HCT116 (cell line): ENCODE measurements at regions not wholly inside any gene's neighbourhood (a gene's known extent, or its start where the extent isn't known, plus 50 kb on each side); places are given as distances from the start of the nearest gene placed in this dataset.

Experiments used
- ATAC-seq: fragments of 200-7000 bp; cut with Tn5 transposase; 2 replicates; pipeline ENCODE4 v1.9.1; 2020; ENCODE audit warnings: mild to moderate bottlenecking, moderate library complexity
- BruUV-seq: library from RNA; stranded (reverse); fragments of 400-500 nt; replicated peaks from 2 replicates; lab custom pipeline; 2021; lab: Mats Ljungman, UMichigan
- CTCF ChIA-PET: fragments of 300-600 bp; sonication (Branson Sonifier 250); formaldehyde crosslinking; loops from one replicate; lab custom pipeline; 2021; ENCODE audit warnings: antibody characterized with exemption; lab: Charles Lee
- POLR2A ChIA-PET: fragments of 300-600, 350-600 bp; sonication (Branson Sonifier 250); formaldehyde crosslinking; loops from one replicate; lab custom pipeline; 2021; ENCODE audit warnings: antibody characterized with exemption; lab: Charles Lee
- RAD21 ChIA-PET, 2 experiments: fragments of 300-600 bp; sonication (Branson Sonifier 250); formaldehyde crosslinking; loops; one replicate each; lab custom pipeline; 2023; ENCODE audit warnings: low total read pairs in 2 of 2; ENCODE audit not compliant: uncharacterized antibody in 2 of 2, unreplicated experiment in 2 of 2, low non-redundant PET in 1 of 2; lab: Charles Lee
- DNase-seq: peaks from one replicate; pipeline ENCODE4 v3.0.0-alpha.2; 2010; ENCODE audit warnings: low read depth, low spot score
- H2AFZ ChIP-seq: fragments of 200-600 bp; shearing (Covaris generic), sonication (generic); 2 replicates; pipeline ENCODE4 v1.6.1; 2017; ENCODE audit warnings: low read depth, mixed run types, mixed read lengths, antibody characterized with exemption, low read length; ENCODE audit not compliant: poor library complexity, severe bottlenecking
- H3K27ac ChIP-seq: 2 replicates; pipeline ENCODE4 v1.5.1; 2012; ENCODE audit warnings: low read depth, low read length
- H3K27me3 ChIP-seq: fragments of 200-600 bp; sonication (generic); 2 replicates; pipeline ENCODE4 v1.6.1; 2016; ENCODE audit warnings: mixed run types, low read length, mixed read lengths; ENCODE audit not compliant: insufficient read depth
- H3K36me3 ChIP-seq, 2 experiments: fragments of 200-500 bp in 1 of 2; fragments of 200-600 bp in 1 of 2; sonication (Bioruptor generic) in 1 of 2; sonication (generic) in 1 of 2; 2 replicates each; pipeline versions ENCODE4 v1.5.1 to v1.6.1; 2014 to 2016; ENCODE audit warnings: low read length in 2 of 2, inconsistent platforms in 1 of 2, mixed read lengths in 1 of 2, mixed run types in 1 of 2; ENCODE audit not compliant: insufficient read depth in 2 of 2, control insufficient read depth in 1 of 2
- H3K4me1 ChIP-seq, 2 experiments: fragments of 200-600 bp in 1 of 2; sonication (generic) in 1 of 2; 2 replicates each; pipeline versions ENCODE4 v1.5.1 to v1.6.1; 2012 to 2017; ENCODE audit warnings: low read length in 2 of 2, inconsistent platforms in 1 of 2, mild to moderate bottlenecking in 1 of 2, mixed read lengths in 1 of 2, mixed run types in 1 of 2, moderate library complexity in 1 of 2; ENCODE audit not compliant: insufficient read depth in 2 of 2, control insufficient read depth in 1 of 2
- H3K4me2 ChIP-seq: fragments of 200-600 bp; sonication (generic); 2 replicates; pipeline ENCODE4 v1.6.1; 2017; ENCODE audit warnings: mixed run types, low read length, mixed read lengths
- H3K4me3 ChIP-seq, 2 experiments: fragments of 200-600 bp in 1 of 2; sonication (generic) in 1 of 2; replicated peaks in 1 of 2; 2 replicates each; pipeline ENCODE4 v1.5.1; 2011 to 2016; ENCODE audit warnings: low read length in 2 of 2, control low read depth in 1 of 2, low read depth in 1 of 2, mild to moderate bottlenecking in 1 of 2, mixed read lengths in 1 of 2, mixed run types in 1 of 2
- H3K79me2 ChIP-seq: fragments of 200-600 bp; sonication (generic); 2 replicates; pipeline ENCODE4 v1.6.1; 2017; ENCODE audit warnings: mild to moderate bottlenecking, mixed run types, low read length, moderate library complexity, mixed read lengths; ENCODE audit not compliant: insufficient read depth
- H3K9ac ChIP-seq: fragments of 200-600 bp; sonication (generic); 2 replicates; pipeline ENCODE4 v1.6.1; 2016; ENCODE audit warnings: low read length, mixed read lengths
- H3K9me2 ChIP-seq: fragments of 200-600 bp; sonication (generic), shearing (Covaris generic); 2 replicates; pipeline ENCODE4 v1.6.1; 2017; ENCODE audit warnings: mixed run types, mild to moderate bottlenecking, moderate library complexity; ENCODE audit not compliant: insufficient read depth
- H3K9me3 ChIP-seq, 2 experiments: fragments of 200-500 bp in 1 of 2; fragments of 200-600 bp in 1 of 2; sonication (Bioruptor generic) in 1 of 2; sonication (generic) in 1 of 2; 2 replicates each; pipeline ENCODE4 v1.6.1; 2014 to 2017; ENCODE audit warnings: low read length in 2 of 2, mixed read lengths in 2 of 2, inconsistent platforms in 1 of 2, low read depth in 1 of 2, mild to moderate bottlenecking in 1 of 2, mixed run types in 1 of 2, moderate library complexity in 1 of 2; ENCODE audit not compliant: control insufficient read depth in 1 of 2, insufficient read depth in 1 of 2
- H4K20me1 ChIP-seq: fragments of 200-600 bp; sonication (generic), shearing (Covaris generic); 2 replicates; pipeline ENCODE4 v1.6.1; 2017; ENCODE audit warnings: mixed run types, mild to moderate bottlenecking, moderate library complexity; ENCODE audit not compliant: insufficient read depth
- CBX3 ChIP-seq: IDR thresholded peaks from 2 replicates; pipeline ENCODE4 v1.6.1; 2012; ENCODE audit warnings: low read depth
- CEBPB ChIP-seq: IDR thresholded peaks from 2 replicates; pipeline ENCODE4 v1.6.1; 2012; ENCODE audit warnings: low read depth
- CTCF ChIP-seq, 3 experiments: fragments of 200-600 bp in 1 of 3; sonication (generic) in 1 of 3; IDR thresholded peaks in 2 of 3; conservative IDR thresholded peaks in 1 of 3; 2 replicates each; pipeline ENCODE4 v1.5.1; 2012 to 2017; ENCODE audit warnings: low read depth in 2 of 3, low read length in 2 of 3, antibody characterized with exemption in 1 of 3, borderline replicate concordance in 1 of 3, control low read depth in 1 of 3, mild to moderate bottlenecking in 1 of 3, mixed read lengths in 1 of 3, mixed run types in 1 of 3, moderate library complexity in 1 of 3; ENCODE audit not compliant: insufficient read depth in 1 of 3
- EGR1 ChIP-seq: IDR thresholded peaks from 2 replicates; pipeline ENCODE4 v1.6.1; 2012; ENCODE audit warnings: low read depth
- EZH2 ChIP-seq: fragments of 200-600 bp; sonication (generic); IDR thresholded peaks from 2 replicates; pipeline ENCODE4 v1.6.1; 2017; ENCODE audit warnings: antibody characterized with exemption, mixed run types
- EZH2phosphoT487 ChIP-seq: fragments of 200-600 bp; IDR thresholded peaks from 2 replicates; pipeline ENCODE4 v1.6.1; 2018; ENCODE audit warnings: antibody characterized with exemption, borderline replicate concordance
- JUND ChIP-seq: IDR thresholded peaks from 2 replicates; pipeline ENCODE4 v1.6.1; 2012
- POLR2A ChIP-seq: IDR thresholded peaks from 2 replicates; pipeline ENCODE4 v1.7.0; 2011; ENCODE audit warnings: borderline replicate concordance; ENCODE audit not compliant: insufficient read depth, insufficient read length; ENCODE audit errors: extremely low read depth
- POLR2AphosphoS5 ChIP-seq: IDR thresholded peaks from 2 replicates; pipeline ENCODE4 v1.6.1; 2011; ENCODE audit warnings: mild to moderate bottlenecking, low read depth, low read length, moderate library complexity
- RAD21 ChIP-seq: IDR thresholded peaks from 2 replicates; pipeline ENCODE4 v1.6.1; 2012; ENCODE audit warnings: low read depth, mild to moderate bottlenecking
- SIN3A ChIP-seq: IDR thresholded peaks from 2 replicates; pipeline ENCODE4 v1.6.1; 2012; ENCODE audit warnings: low read depth
- SP1 ChIP-seq: IDR thresholded peaks from 2 replicates; pipeline ENCODE4 v1.6.1; 2012; ENCODE audit warnings: low read depth
- TCF7L2 ChIP-seq: IDR thresholded peaks from 2 replicates; pipeline ENCODE4 v1.7.0; 2011; ENCODE audit warnings: borderline replicate concordance, inconsistent platforms; ENCODE audit not compliant: insufficient read depth, insufficient read length; ENCODE audit errors: extremely low read depth
- YY1 ChIP-seq: IDR thresholded peaks from 2 replicates; pipeline ENCODE4 v1.6.1; 2011; ENCODE audit warnings: low read length, low read depth, moderate library complexity, mild to moderate bottlenecking; ENCODE audit not compliant: insufficient replicate concordance; ENCODE audit errors: extremely low read depth
- ZNF274 ChIP-seq: fragments of 200-500 bp; sonication (Bioruptor generic); IDR thresholded peaks from 2 replicates; pipeline ENCODE4 v1.6.1; 2014; ENCODE audit warnings: mild to moderate bottlenecking, low read depth, low read length, inconsistent platforms
- intact Hi-C: fragments of 100-400 bp; cut with micrococcal nuclease; formaldehyde crosslinking; loops from 2 replicates; pipeline ENCODE4 v1.10.0; 2022
- TF ChIP-seq, protein P1 (sequence below): IDR thresholded peaks from 2 replicates; pipeline ENCODE4 v1.6.1; 2012; ENCODE audit warnings: low read depth

GRCh38 chr2:176774766-176775451 lies 437.7 kb upstream of the HNRNPA3 start:
- no peaks in the 10 kb centered on the region for H4K20me1 ChIP-seq
- no peak overlapping the region for H3K4me2 ChIP-seq
- no peak for DNase-seq
- intact Hi-C loops: no loop called here
- no peak overlapping the region for H3K4me3 ChIP-seq
- peaks cover 19% of the 10 kb centered on the region for H3K27me3 ChIP-seq
- ATAC-seq: no peak
- H2AFZ ChIP-seq: no peak overlapping the region
- ChIA-PET POLR2A (no interaction called here), RAD21 (no interaction called here), CTCF (no interaction called here)
- BruUV-seq: no TSS peak
- no peaks in the 10 kb centered on the region for H3K4me1 ChIP-seq
- H3K79me2 ChIP-seq: no peaks in the 10 kb centered on the region
- H3K9ac ChIP-seq: no peak overlapping the region
- TF ChIP-seq EZH2 (no peak), TCF7L2 (no peak), CTCF (IDR thresholded peaks at IDR 0.05 in 2 of 3, conservative IDR thresholded peaks at IDR 0.05 in 1 of 3; ENCODE audit: borderline replicate concordance in 1 of 3, insufficient read depth in 1 of 3, low read depth in 2 of 3, low read length in 2 of 3) (no peak), YY1 (no peak), SIN3A (no peak), RAD21 (no peak), EGR1 (no peak), CBX3 (no peak), POLR2AphosphoS5 (no peak), EZH2phosphoT487 (no peak), ZNF274 (no peak), JUND (no peak), POLR2A (no peak), CEBPB (no peak), SP1 (no peak)
- TF ChIP-seq, protein P1, sequence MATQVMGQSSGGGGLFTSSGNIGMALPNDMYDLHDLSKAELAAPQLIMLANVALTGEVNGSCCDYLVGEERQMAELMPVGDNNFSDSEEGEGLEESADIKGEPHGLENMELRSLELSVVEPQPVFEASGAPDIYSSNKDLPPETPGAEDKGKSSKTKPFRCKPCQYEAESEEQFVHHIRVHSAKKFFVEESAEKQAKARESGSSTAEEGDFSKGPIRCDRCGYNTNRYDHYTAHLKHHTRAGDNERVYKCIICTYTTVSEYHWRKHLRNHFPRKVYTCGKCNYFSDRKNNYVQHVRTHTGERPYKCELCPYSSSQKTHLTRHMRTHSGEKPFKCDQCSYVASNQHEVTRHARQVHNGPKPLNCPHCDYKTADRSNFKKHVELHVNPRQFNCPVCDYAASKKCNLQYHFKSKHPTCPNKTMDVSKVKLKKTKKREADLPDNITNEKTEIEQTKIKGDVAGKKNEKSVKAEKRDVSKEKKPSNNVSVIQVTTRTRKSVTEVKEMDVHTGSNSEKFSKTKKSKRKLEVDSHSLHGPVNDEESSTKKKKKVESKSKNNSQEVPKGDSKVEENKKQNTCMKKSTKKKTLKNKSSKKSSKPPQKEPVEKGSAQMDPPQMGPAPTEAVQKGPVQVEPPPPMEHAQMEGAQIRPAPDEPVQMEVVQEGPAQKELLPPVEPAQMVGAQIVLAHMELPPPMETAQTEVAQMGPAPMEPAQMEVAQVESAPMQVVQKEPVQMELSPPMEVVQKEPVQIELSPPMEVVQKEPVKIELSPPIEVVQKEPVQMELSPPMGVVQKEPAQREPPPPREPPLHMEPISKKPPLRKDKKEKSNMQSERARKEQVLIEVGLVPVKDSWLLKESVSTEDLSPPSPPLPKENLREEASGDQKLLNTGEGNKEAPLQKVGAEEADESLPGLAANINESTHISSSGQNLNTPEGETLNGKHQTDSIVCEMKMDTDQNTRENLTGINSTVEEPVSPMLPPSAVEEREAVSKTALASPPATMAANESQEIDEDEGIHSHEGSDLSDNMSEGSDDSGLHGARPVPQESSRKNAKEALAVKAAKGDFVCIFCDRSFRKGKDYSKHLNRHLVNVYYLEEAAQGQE: no peak
- 0 out of 2 replicates have a peak, but pooled peaks cover 4% of the 10 kb centered on the region for H3K9me2 ChIP-seq
- no peak overlapping the region for H3K27ac ChIP-seq
- no peaks in the 10 kb centered on the region for H3K36me3 ChIP-seq
- no peaks in the 10 kb centered on the region for H3K9me3 ChIP-seq
